ENCODE measurements at regions not wholly inside any gene's neighbourhood (a gene's known extent, or its start where the extent isn't known, plus 50 kb on each side); places are given as distances from the start of the nearest gene placed in this dataset.
"Not testable (repeated sequence)": the region's sequence is repeated elsewhere in the genome, so short reads cannot be mapped to it uniquely, and the experiment has no call there.

DNA sequence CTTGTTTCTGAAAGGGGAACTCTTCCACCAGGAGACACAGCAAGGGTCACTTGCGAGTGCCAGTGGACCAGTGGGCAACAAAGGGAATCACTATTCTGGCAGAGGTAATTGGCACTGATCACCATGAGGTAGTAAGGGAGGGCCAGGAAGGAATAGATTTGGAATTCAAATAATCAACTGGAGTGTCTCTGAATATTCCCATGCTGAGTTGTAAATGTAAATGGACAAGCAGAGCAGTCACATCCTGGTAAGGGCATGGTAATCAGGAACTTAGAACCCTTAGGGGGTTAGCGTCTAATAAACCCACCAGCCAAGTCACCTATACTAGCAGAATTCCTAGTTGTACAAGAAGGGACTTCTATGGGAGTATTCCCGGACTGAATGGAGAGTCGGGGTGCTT is 178.5 kb upstream of the UGT8 start:
- no peak overlapping the region for H3K9ac ChIP-seq (ENCODE audit: low read depth, low read length)
- H3K4me1 ChIP-seq (ENCODE audit: insufficient read depth, low read length): no peaks in the 10 kb centered on the region; the same call in 1 of the 2 replicates
- H3K36me3 ChIP-seq (ENCODE audit: insufficient read depth, low read length): no peaks in the 10 kb centered on the region; the same call in 1 of the 2 replicates
- peaks cover 5% of the 10 kb centered on the region; the same call in 1 of the 2 replicates for H3K9me3 ChIP-seq (ENCODE audit: control insufficient read depth, insufficient read depth, low read length)

- Histone ChIP-seq H3K4me1 (ENCODE audit: insufficient read depth, low read length) (no peaks in the 10 kb centered on the region), H3K9ac (ENCODE audit: low read depth, low read length) (no peak overlapping the region), H3K36me3 (ENCODE audit: insufficient read depth, low read length) (no peaks in the 10 kb centered on the region; the same call in 1 of the 2 replicates), H3K9me3 (ENCODE audit: control insufficient read depth, insufficient read depth, low read length) (peaks cover 8% of the 10 kb centered on the region; the same call in 1 of the 2 replicates)
Measured at GRCh38 chr4:114423582-114423981, 175.0 kb upstream of the UGT8 start.

- no peak overlapping the region for H3K9ac ChIP-seq (ENCODE audit: low read depth, low read length)
- no peaks in the 10 kb centered on the region for H3K4me1 ChIP-seq (ENCODE audit: insufficient read depth, low read length)
- no peaks in the 10 kb centered on the region for H3K9me3 ChIP-seq (ENCODE audit: control insufficient read depth, insufficient read depth, low read length)
- no peaks in the 10 kb centered on the region for H3K36me3 ChIP-seq (ENCODE audit: insufficient read depth, low read length)
Measured at GRCh38 chr4:114435116-114435515, 163.5 kb upstream of the UGT8 start.

DNA sequence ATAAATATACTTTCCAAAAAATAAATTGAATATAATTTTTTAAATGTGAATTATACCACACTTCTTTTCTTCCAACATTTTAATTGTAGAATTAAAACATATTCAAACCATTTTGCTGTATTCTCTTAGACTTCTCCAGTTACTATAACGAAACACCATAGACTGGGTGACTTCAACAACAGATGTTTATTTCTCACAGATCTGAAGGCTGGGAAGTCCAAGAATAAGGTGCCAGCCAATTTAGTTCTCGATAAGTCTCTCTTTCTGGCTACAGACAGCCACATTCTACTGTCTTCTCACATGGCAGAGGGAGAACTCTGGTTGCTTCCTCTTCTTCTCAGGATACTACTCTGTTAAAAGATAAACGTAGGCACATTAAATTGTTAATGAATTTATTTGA is 155.8 kb upstream of the UGT8 start:
- H3K9ac ChIP-seq (ENCODE audit: low read depth, low read length): no peak overlapping the region
- peaks cover 3% of the 10 kb centered on the region; the same call in 1 of the 2 replicates for H3K4me1 ChIP-seq (ENCODE audit: insufficient read depth, low read length)
- no peaks in the 10 kb centered on the region for H3K9me3 ChIP-seq (ENCODE audit: control insufficient read depth, insufficient read depth, low read length)
- no peaks in the 10 kb centered on the region for H3K36me3 ChIP-seq (ENCODE audit: insufficient read depth, low read length)

DNA sequence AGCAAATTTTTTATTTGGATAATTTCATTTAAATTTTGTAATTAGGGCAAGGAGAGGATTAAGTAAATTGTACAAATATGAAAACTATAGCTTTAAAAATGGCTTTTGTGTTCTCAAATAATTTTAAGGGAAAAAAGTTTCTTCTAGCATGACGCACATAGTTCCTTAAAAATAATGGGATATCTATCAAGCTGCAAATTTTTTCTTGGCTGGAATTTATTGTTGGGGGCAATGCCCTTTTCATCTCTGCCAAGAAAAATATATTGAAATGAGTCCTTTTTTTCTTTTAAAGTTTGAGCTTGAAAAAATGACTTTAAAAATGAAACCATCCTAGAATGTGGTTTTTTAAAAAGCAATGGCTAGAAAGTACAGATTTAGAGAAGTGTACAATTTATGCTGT is 154.4 kb upstream of the UGT8 start:
- Histone ChIP-seq H3K9ac (ENCODE audit: low read depth, low read length) (no peak overlapping the region), H3K9me3 (ENCODE audit: control insufficient read depth, insufficient read depth, low read length) (no peaks in the 10 kb centered on the region), H3K36me3 (ENCODE audit: insufficient read depth, low read length) (no peaks in the 10 kb centered on the region), H3K4me1 (ENCODE audit: insufficient read depth, low read length) (peaks cover 3% of the 10 kb centered on the region; the same call in 1 of the 2 replicates)

DNA sequence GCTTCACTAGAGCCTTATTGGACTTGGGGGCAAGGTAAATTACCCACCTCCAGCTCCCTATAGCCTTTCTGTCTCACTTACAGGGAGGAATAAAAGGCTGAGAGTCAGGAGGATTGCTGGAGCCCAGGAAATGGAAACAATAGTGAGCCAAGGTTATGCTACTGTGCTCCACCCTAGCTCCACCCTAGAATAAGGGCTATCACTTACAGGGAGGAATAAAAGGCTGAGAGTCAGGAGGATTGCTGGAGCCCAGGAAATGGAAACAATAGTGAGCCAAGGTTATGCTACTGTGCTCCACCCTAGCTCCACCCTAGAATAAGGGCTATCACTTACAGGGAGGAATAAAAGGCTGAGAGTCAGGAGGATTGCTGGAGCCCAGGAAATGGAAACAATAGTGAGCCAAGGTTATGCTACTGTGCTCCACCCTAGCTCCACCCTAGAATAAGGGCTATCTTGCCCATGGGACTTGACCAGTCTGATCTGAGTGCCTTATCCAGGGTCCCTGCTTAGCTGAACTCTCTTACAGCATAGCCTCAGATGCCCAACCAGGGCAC is 150.6 kb upstream of the UGT8 start:
- H3K9ac ChIP-seq (ENCODE audit: low read depth, low read length); H3K36me3 ChIP-seq (ENCODE audit: insufficient read depth, low read length); H3K9me3 ChIP-seq (ENCODE audit: control insufficient read depth, insufficient read depth, low read length); H3K4me1 ChIP-seq (ENCODE audit: insufficient read depth, low read length): not testable (repeated sequence)

GRCh38 chr4:114458728-114459127 is 139.9 kb upstream of the UGT8 start:
- Histone ChIP-seq H3K4me1 (ENCODE audit: insufficient read depth, low read length) (peaks cover 16% of the 10 kb centered on the region; the same call in 1 of the 2 replicates), H3K36me3 (ENCODE audit: insufficient read depth, low read length) (no peaks in the 10 kb centered on the region), H3K9me3 (ENCODE audit: control insufficient read depth, insufficient read depth, low read length) (no peaks in the 10 kb centered on the region), H3K9ac (ENCODE audit: low read depth, low read length) (no peak overlapping the region)

- Histone ChIP-seq H3K9me3 (ENCODE audit: control insufficient read depth, insufficient read depth, low read length) (no peaks in the 10 kb centered on the region), H3K9ac (ENCODE audit: low read depth, low read length) (no peak overlapping the region), H3K4me1 (ENCODE audit: insufficient read depth, low read length) (peaks cover 1% of the 10 kb centered on the region; the same call in 1 of the 2 replicates), H3K36me3 (ENCODE audit: insufficient read depth, low read length) (no peaks in the 10 kb centered on the region)
Measured at GRCh38 chr4:114464726-114465272, 133.8 kb upstream of the UGT8 start.

DNA sequence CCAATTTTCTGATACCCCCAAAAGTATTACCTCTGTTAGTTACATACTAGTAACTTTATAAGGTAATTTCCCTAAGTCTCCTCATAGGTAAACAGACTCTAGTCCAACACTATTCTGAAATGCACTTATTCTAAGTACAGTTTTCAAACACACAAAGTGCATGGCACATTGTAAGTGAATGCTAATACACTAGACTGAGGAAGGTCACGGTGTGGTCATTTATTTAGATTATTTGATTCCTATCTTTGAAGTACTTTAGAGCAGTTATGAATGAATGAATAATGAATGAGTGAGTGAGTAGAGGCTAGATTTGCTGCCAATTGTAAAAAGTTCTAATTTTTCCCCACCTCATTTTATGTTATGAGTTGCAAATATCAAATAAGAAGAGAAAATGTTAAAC is 132.8 kb upstream of the UGT8 start:
- Histone ChIP-seq H3K9ac (ENCODE audit: low read depth, low read length) (no peak overlapping the region), H3K36me3 (ENCODE audit: insufficient read depth, low read length) (no peaks in the 10 kb centered on the region), H3K4me1 (ENCODE audit: insufficient read depth, low read length) (no peaks in the 10 kb centered on the region), H3K9me3 (ENCODE audit: control insufficient read depth, insufficient read depth, low read length) (no peaks in the 10 kb centered on the region)

- H3K36me3 ChIP-seq (ENCODE audit: insufficient read depth, low read length): no peaks in the 10 kb centered on the region
- H3K9me3 ChIP-seq (ENCODE audit: control insufficient read depth, insufficient read depth, low read length): no peaks in the 10 kb centered on the region
- no peaks in the 10 kb centered on the region for H3K4me1 ChIP-seq (ENCODE audit: insufficient read depth, low read length)
- H3K9ac ChIP-seq (ENCODE audit: low read depth, low read length): no peak overlapping the region
Measured at GRCh38 chr4:114466299-114466698, 132.3 kb upstream of the UGT8 start.

- Histone ChIP-seq H3K9me3 (ENCODE audit: control insufficient read depth, insufficient read depth, low read length) (no peaks in the 10 kb centered on the region), H3K36me3 (ENCODE audit: insufficient read depth, low read length) (no peaks in the 10 kb centered on the region), H3K4me1 (ENCODE audit: insufficient read depth, low read length) (no peaks in the 10 kb centered on the region), H3K9ac (ENCODE audit: low read depth, low read length) (no peak overlapping the region)
Measured at GRCh38 chr4:114472269-114473032, 126.2 kb upstream of the UGT8 start.

GRCh38 chr4:114474188-114474800 is 124.3 kb upstream of the UGT8 start:
- Histone ChIP-seq H3K36me3 (ENCODE audit: insufficient read depth, low read length) (no peaks in the 10 kb centered on the region), H3K4me1 (ENCODE audit: insufficient read depth, low read length) (no peaks in the 10 kb centered on the region), H3K9me3 (ENCODE audit: control insufficient read depth, insufficient read depth, low read length) (no peaks in the 10 kb centered on the region), H3K9ac (ENCODE audit: low read depth, low read length) (no peak overlapping the region)

- Histone ChIP-seq H3K4me1 (ENCODE audit: insufficient read depth, low read length) (no peaks in the 10 kb centered on the region), H3K9me3 (ENCODE audit: control insufficient read depth, insufficient read depth, low read length) (peaks cover 5% of the 10 kb centered on the region; the same call in 1 of the 2 replicates), H3K9ac (ENCODE audit: low read depth, low read length) (no peak overlapping the region), H3K36me3 (ENCODE audit: insufficient read depth, low read length) (no peaks in the 10 kb centered on the region)
Measured at GRCh38 chr4:114476310-114476709, 122.3 kb upstream of the UGT8 start.

DNA sequence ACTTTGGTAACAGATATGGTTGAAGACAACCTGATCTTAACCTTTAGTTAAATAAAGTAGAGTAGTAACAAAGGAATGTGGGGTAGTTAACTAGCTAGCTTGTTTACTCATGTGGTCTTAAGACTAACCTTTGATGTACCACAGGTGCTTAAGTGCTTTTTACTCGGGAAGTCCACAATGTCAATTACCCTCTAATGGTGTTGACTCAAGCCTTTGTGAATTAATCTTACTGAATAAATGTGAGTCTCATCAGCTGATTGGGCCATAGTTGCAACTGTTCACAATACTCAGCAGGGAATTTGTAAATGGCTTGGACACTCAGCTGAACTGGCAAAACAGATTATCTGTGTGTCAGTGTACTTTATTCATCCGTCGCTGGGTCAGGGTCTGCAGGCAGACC is 119.0 kb upstream of the UGT8 start:
- no peak overlapping the region for H3K9ac ChIP-seq (ENCODE audit: low read depth, low read length)
- H3K9me3 ChIP-seq (ENCODE audit: control insufficient read depth, insufficient read depth, low read length): peaks cover 5% of the 10 kb centered on the region; the same call in 1 of the 2 replicates
- H3K36me3 ChIP-seq (ENCODE audit: insufficient read depth, low read length): no peaks in the 10 kb centered on the region
- no peaks in the 10 kb centered on the region for H3K4me1 ChIP-seq (ENCODE audit: insufficient read depth, low read length)

Measured in ES-I3 (cell line).